Peyer's patch (tissue), 4 donors: ENCODE measurements at regions not wholly inside any gene's neighbourhood (a gene's known extent, or its start where the extent isn't known, plus 50 kb on each side); places are given as distances from the start of the nearest gene placed in this dataset.

Experiments used
- DNase-seq, 3 donors: peaks; one replicate each; pipeline ENCODE4 v3.0.0-alpha.2; 2017 to 2019
- H3K27ac ChIP-seq, 4 donors: fragments of 200-600 bp; sonication (generic); one replicate each; pipeline ENCODE4 v1.5.1; 2016 to 2019
- H3K27me3 ChIP-seq, 2 donors: fragments of 200-600 bp; sonication (generic); one replicate each; pipeline ENCODE4 v1.5.1; 2019
- H3K36me3 ChIP-seq, 3 donors: fragments of 200-600 bp; sonication (generic); one replicate each; pipeline ENCODE4 v1.5.1; 2016 to 2019
- H3K4me1 ChIP-seq, 4 donors: fragments of 200-600 bp; sonication (generic); one replicate each; pipeline ENCODE4 v1.5.1; 2016 to 2019
- H3K4me3 ChIP-seq, 4 donors: fragments of 200-600 bp; sonication (generic); 1 replicate in 3 of 4; 2 replicates in 1 of 4; pipeline ENCODE4 v1.5.1; 2016 to 2019; ENCODE audit warnings: mild to moderate bottlenecking in 1 of 4
- H3K9me3 ChIP-seq, 4 donors: fragments of 200-600 bp; sonication (generic); one replicate each; pipeline ENCODE4 v1.5.1; 2016 to 2019; ENCODE audit warnings: mild to moderate bottlenecking in 1 of 4
- POLR2A ChIP-seq, 2 donors: fragments of 450-650 bp; IDR thresholded peaks; one replicate each; pipeline ENCODE4 v1.5.1; 2017; ENCODE audit warnings: antibody characterized with exemption in 2 of 2, mild to moderate bottlenecking in 2 of 2, moderate library complexity in 2 of 2
- TF ChIP-seq, protein P1 (sequence below), 6 experiments: fragments of 450-650 bp in 4 of 6; fragments of 200-600 bp in 2 of 6; sonication (generic) in 1 of 6; IDR thresholded peaks; one replicate each; pipeline ENCODE4 v1.5.1; 2017 to 2019; ENCODE audit warnings: antibody characterized with exemption in 6 of 6, mild to moderate bottlenecking in 3 of 6, moderate library complexity in 1 of 6

DNA sequence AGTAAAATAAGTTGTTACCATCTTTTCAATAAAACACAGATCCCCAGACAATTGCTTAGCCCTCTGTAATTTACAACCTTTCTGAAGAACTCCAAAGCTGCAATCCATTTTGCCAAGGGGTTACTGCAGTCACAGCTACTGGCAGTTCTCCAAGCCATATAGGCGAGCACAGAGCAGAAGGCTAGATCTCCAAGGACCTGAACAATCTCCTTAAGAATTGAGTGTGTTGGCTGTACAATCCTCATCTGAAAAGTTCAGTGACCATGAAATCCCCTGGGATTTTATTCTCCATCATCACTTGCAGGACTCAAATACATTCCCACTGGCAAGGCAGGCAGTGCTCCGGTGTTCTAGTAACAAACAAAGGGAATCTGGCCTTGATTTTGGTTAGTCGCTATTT lies 103.9 kb upstream of the LRP1B start:
- H3K9me3 ChIP-seq: no peaks in the 10 kb centered on the region
- no peak overlapping the region for H3K4me3 ChIP-seq
- H3K4me1 ChIP-seq: no peaks in the 10 kb centered on the region
- H3K36me3 ChIP-seq: no peaks in the 10 kb centered on the region
- no peak overlapping the region for H3K27ac ChIP-seq
- H3K27me3 ChIP-seq: no peaks in the 10 kb centered on the region
- TF ChIP-seq POLR2A (IDR thresholded peaks at IDR 0.05): no peak
- TF ChIP-seq, protein P1, sequence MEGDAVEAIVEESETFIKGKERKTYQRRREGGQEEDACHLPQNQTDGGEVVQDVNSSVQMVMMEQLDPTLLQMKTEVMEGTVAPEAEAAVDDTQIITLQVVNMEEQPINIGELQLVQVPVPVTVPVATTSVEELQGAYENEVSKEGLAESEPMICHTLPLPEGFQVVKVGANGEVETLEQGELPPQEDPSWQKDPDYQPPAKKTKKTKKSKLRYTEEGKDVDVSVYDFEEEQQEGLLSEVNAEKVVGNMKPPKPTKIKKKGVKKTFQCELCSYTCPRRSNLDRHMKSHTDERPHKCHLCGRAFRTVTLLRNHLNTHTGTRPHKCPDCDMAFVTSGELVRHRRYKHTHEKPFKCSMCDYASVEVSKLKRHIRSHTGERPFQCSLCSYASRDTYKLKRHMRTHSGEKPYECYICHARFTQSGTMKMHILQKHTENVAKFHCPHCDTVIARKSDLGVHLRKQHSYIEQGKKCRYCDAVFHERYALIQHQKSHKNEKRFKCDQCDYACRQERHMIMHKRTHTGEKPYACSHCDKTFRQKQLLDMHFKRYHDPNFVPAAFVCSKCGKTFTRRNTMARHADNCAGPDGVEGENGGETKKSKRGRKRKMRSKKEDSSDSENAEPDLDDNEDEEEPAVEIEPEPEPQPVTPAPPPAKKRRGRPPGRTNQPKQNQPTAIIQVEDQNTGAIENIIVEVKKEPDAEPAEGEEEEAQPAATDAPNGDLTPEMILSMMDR (IDR thresholded peaks at IDR 0.05): no peak
- DNase-seq: no peak

DNA sequence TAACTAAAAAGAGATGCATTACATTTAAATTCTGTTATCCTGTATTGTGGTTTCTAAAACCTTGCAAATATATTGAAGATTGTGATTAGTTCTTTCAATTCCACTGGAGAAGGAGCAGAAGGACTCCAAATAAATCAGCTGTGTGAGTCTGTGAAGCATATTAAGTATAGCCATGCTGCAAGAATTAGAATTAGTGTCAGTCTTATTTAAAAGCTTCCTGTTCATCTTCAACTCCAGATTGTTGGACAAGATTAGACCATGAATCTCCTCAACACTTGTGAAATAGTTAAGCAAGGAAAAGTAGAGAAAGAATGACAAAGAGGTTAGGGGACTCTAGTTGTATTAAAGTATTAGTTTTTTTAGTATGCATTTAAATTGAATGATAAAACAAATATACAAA lies 92.5 kb upstream of the LRP1B start:
- no peak for DNase-seq
- H3K9me3 ChIP-seq: no peaks in the 10 kb centered on the region
- no peaks in the 10 kb centered on the region for H3K4me1 ChIP-seq
- TF ChIP-seq POLR2A (IDR thresholded peaks at IDR 0.05): no peak
- TF ChIP-seq, protein P1 (IDR thresholded peaks at IDR 0.05): no peak
- H3K36me3 ChIP-seq: no peaks in the 10 kb centered on the region
- no peaks in the 10 kb centered on the region for H3K27me3 ChIP-seq
- H3K4me3 ChIP-seq: no peak overlapping the region
- H3K27ac ChIP-seq: no peak overlapping the region

DNA sequence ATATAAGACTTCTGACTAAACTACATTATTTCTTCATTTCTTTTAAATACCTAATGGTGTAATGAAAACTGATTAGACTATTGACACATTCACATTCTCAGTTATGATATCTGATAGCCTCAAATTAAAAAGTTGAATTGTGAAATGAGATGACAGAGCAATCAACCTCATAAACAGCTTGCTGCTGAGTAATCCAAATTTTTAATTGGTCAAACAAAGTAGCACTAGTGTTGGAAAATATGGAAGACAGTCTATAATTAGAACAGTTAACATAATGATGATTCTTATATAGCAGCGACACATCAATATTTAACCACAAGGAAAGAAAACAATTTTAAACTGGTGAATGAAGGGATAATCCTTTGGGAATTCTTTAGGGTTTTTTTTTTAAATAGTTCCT lies 91.9 kb upstream of the LRP1B start:
- no peak overlapping the region for H3K4me3 ChIP-seq
- TF ChIP-seq, protein P1 (IDR thresholded peaks at IDR 0.05): no peak
- TF ChIP-seq POLR2A (IDR thresholded peaks at IDR 0.05): no peak
- no peaks in the 10 kb centered on the region for H3K27me3 ChIP-seq
- H3K4me1 ChIP-seq: no peaks in the 10 kb centered on the region
- H3K36me3 ChIP-seq: no peaks in the 10 kb centered on the region
- H3K9me3 ChIP-seq: no peaks in the 10 kb centered on the region
- no peak overlapping the region for H3K27ac ChIP-seq
- DNase-seq: no peak

DNA sequence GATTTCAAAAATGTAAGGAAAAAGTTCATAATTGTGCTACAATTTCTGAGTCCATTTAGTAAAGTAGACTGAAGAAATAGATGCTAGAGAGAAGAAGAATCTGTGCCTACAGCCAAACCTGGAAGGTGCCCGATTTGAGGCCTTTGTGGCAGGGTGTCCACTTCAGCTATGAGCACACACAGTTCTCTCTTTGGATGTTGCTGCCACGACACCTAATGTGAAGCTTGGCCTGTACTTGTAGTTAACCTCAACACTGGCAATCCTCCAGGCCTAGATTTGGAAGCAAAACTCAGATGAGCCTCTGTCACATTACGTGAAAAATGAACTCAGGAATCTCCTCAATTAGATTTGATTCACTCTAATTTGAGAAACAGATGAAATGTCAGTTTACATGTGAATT lies 90.1 kb upstream of the LRP1B start:
- Histone ChIP-seq H3K4me3 (no peak overlapping the region), H3K4me1 (no peaks in the 10 kb centered on the region), H3K36me3 (no peaks in the 10 kb centered on the region), H3K27me3 (no peaks in the 10 kb centered on the region), H3K27ac (no peak overlapping the region), H3K9me3 (no peaks in the 10 kb centered on the region)
- no peak for DNase-seq
- TF ChIP-seq, protein P1 (IDR thresholded peaks at IDR 0.05): no peak
- no peak for TF ChIP-seq POLR2A (IDR thresholded peaks at IDR 0.05)

DNA sequence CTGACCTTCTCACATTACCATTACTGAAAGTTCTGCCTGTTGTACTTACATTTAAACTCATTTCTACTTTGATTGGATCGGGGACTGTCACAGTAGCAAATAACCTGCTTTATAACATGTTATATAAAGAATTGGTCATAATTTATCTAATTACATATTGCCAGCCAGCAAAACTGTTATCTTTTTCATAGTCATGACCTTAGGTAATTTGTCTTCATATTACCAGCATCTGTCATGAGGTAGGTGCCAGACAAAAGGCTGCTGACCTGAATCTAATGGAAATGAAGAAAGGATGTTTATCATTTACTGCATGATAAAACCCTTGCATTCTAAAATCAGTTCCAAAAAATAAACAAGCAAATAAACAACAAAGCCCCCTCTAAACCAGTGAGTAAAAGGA lies 89.4 kb upstream of the LRP1B start:
- no peak for DNase-seq
- Histone ChIP-seq H3K27me3 (no peaks in the 10 kb centered on the region), H3K4me3 (no peak overlapping the region), H3K27ac (no peak overlapping the region), H3K36me3 (no peaks in the 10 kb centered on the region), H3K4me1 (no peaks in the 10 kb centered on the region), H3K9me3 (no peaks in the 10 kb centered on the region)
- no peak for TF ChIP-seq POLR2A (IDR thresholded peaks at IDR 0.05)
- TF ChIP-seq, protein P1 (IDR thresholded peaks at IDR 0.05): no peak

DNA sequence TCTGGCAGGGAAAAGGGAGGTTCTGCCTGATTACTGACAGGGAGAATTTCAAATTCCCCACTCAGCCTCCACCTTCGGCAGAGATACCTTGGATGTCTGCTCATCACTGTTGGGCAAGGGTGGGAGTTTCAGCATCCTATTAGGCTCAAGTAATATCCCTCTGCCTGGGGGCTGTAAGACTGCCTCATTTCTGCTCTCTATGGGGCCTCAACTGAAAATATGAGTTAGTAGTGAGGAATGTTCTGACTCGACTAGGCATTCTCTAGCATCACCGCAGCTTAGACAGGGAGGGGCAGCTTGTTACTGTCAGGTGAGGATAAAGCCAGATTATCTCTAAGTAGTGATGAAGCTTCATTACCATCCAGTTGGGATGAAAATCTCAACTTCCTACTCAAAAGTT lies 87.7 kb upstream of the LRP1B start:
- Histone ChIP-seq H3K27me3 (no peaks in the 10 kb centered on the region), H3K9me3 (no peaks in the 10 kb centered on the region), H3K4me3 (no peak overlapping the region), H3K27ac (no peak overlapping the region), H3K36me3 (no peaks in the 10 kb centered on the region), H3K4me1 (no peaks in the 10 kb centered on the region)
- no peak for DNase-seq
- TF ChIP-seq POLR2A (IDR thresholded peaks at IDR 0.05): no peak
- TF ChIP-seq, protein P1 (IDR thresholded peaks at IDR 0.05): no peak
